OCI-LY1 (cell line): ENCODE measurements at regions not wholly inside any gene's neighbourhood (a gene's known extent, or its start where the extent isn't known, plus 50 kb on each side); places are given as distances from the start of the nearest gene placed in this dataset.

Experiments
- H2AFZ ChIP-seq: fragments of 200-600 bp; sonication (generic), shearing (Covaris generic); 2 replicates; pipeline ENCODE4 v1.6.0; 2014; ENCODE audit warnings: antibody characterized with exemption, mild to moderate bottlenecking, low read length
- H3F3A ChIP-seq: fragments of 200-600 bp; sonication (generic), shearing (Covaris generic); 2 replicates; pipeline ENCODE4 v1.6.0; 2014; ENCODE audit warnings: mild to moderate bottlenecking, antibody characterized with exemption, low read length, moderate library complexity; ENCODE audit not compliant: insufficient read depth
- H3K27ac ChIP-seq: fragments of 200-600 bp; sonication (generic); 2 replicates; pipeline ENCODE4 v1.5.1; 2014; ENCODE audit warnings: low read length, mixed run types, mild to moderate bottlenecking, low read depth; ENCODE audit not compliant: poor library complexity, severe bottlenecking
- H3K27me3 ChIP-seq: fragments of 200-600 bp; sonication (generic); 2 replicates; pipeline ENCODE4 v1.6.0; 2014; ENCODE audit warnings: antibody characterized with exemption, mild to moderate bottlenecking, low read length, moderate library complexity; ENCODE audit not compliant: insufficient read depth
- H3K36me3 ChIP-seq: fragments of 200-600 bp; sonication (generic); 2 replicates; pipeline ENCODE4 v1.6.1; 2014; ENCODE audit warnings: mild to moderate bottlenecking, antibody characterized with exemption, low read length, moderate library complexity, mixed read lengths; ENCODE audit not compliant: insufficient read depth
- H3K4me1 ChIP-seq: fragments of 200-600 bp; sonication (generic); 2 replicates; pipeline ENCODE4 v1.5.1; 2014; ENCODE audit warnings: mild to moderate bottlenecking, low read length, moderate library complexity; ENCODE audit not compliant: insufficient read depth, severe bottlenecking
- H3K4me2 ChIP-seq: fragments of 200-600 bp; sonication (generic), shearing (Covaris generic); 2 replicates; pipeline ENCODE4 v1.6.1; 2014; ENCODE audit warnings: low read length
- H3K4me3 ChIP-seq: fragments of 200-600 bp; sonication (generic); 2 replicates; pipeline ENCODE4 v1.5.1; 2014; ENCODE audit warnings: low read length, low read depth, mild to moderate bottlenecking, mixed read lengths; ENCODE audit not compliant: poor library complexity, severe bottlenecking
- H3K79me2 ChIP-seq: fragments of 200-600 bp; shearing (Covaris generic); 2 replicates; pipeline ENCODE4 v1.6.1; 2016; ENCODE audit warnings: mixed run types, low read length, mixed read lengths; ENCODE audit not compliant: insufficient read depth
- H3K9ac ChIP-seq: fragments of 200-600 bp; sonication (generic), shearing (Covaris generic); 2 replicates; pipeline ENCODE4 v1.6.1; 2014; ENCODE audit warnings: mild to moderate bottlenecking, low read length, mixed read lengths
- H3K9me2 ChIP-seq: fragments of 200-600 bp; sonication (generic), shearing (Covaris generic); 2 replicates; pipeline ENCODE4 v1.6.1; 2014; ENCODE audit warnings: low read depth, mild to moderate bottlenecking, low read length, mixed read lengths
- H3K9me3 ChIP-seq: fragments of 200-600 bp; shearing (Covaris generic); 2 replicates; pipeline ENCODE4 v1.6.1; 2014; ENCODE audit warnings: low read length, mixed read lengths
- H4K20me1 ChIP-seq: fragments of 200-600 bp; sonication (generic), shearing (Covaris generic); 2 replicates; pipeline ENCODE4 v1.6.0; 2016; ENCODE audit warnings: mild to moderate bottlenecking, low read length; ENCODE audit not compliant: insufficient read depth
- CTCF ChIP-seq: fragments of 200-600 bp; sonication (generic), shearing (Covaris generic); IDR thresholded peaks from 2 replicates; pipeline ENCODE4 v1.5.1; 2017; ENCODE audit warnings: mild to moderate bottlenecking, antibody characterized with exemption, low read length, moderate library complexity, mixed read lengths
- EZH2 ChIP-seq: fragments of 200-600 bp; sonication (generic), shearing (Covaris generic); IDR thresholded peaks from 2 replicates; pipeline ENCODE4 v1.8.0; 2017; ENCODE audit warnings: borderline replicate concordance, mixed run types, mild to moderate bottlenecking, antibody characterized with exemption, low read length, moderate library complexity, mixed read lengths

DNA sequence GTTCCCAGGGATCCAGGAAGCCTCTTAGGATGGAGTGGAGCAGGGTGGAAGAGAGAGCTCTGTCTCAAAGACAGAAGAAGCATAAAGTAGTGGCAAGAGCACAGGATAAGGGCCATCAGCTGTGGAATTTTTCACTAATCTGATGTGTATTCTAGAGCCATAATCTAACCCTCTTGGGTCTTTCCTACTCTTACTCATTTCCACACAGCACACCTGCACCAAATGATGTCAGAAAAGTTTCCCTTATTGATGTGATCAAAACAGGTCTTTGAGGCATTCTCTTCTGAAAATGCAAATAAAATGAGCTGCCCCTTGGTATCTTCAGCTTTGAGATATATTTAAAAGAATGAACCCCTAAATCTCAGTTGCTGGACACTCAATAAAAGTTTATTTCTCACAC, 415.1 kb upstream of the CHST9 start:
- no peaks in the 10 kb centered on the region for H3K4me1 ChIP-seq
- H3K9ac ChIP-seq: no peak overlapping the region
- no peak overlapping the region for H3K4me2 ChIP-seq
- H3K36me3 ChIP-seq: no peaks in the 10 kb centered on the region
- no peaks in the 10 kb centered on the region for H3K9me2 ChIP-seq
- no peaks in the 10 kb centered on the region for H3K79me2 ChIP-seq
- no peaks in the 10 kb centered on the region for H3K9me3 ChIP-seq
- no peaks in the 10 kb centered on the region for H3F3A ChIP-seq
- TF ChIP-seq EZH2 (no peak), CTCF (no peak)
- H3K27me3 ChIP-seq: no peaks in the 10 kb centered on the region
- no peak overlapping the region for H2AFZ ChIP-seq
- H3K4me3 ChIP-seq: no peak overlapping the region
- H4K20me1 ChIP-seq: no peaks in the 10 kb centered on the region
- no peak overlapping the region for H3K27ac ChIP-seq

DNA sequence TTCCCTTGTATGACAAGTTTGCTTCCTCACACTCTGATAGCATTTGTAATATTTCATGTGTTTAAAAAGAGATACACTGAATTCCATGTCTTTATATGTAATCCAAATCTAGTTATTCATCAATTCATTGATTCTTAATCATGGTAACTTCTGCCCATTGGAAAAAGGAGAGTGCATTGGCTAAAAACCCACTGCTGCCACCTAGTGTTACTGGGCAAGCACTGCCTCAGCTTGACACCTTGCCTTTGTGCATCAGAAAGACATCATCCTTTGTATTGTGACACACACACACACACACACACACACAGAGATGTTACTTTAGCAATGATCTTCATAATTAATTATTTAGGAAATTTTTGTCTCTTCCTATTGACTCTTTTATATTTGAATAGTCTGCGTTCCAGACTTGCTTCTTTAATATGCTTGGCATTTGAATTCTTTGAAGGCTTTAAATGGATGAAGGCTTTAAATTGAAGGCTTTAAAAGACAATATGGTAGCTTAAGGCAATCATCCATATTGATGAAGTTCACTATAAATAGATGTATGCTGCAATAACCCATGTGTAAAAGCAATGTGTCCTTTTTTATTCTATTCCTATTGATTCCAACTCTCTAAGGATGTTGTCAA, 414.2 kb upstream of the CHST9 start:
- H3K4me3 ChIP-seq: no peak overlapping the region
- H3K79me2 ChIP-seq: no peaks in the 10 kb centered on the region
- no peaks in the 10 kb centered on the region for H3F3A ChIP-seq
- H3K9ac ChIP-seq: no peak overlapping the region
- no peaks in the 10 kb centered on the region for H3K36me3 ChIP-seq
- no peaks in the 10 kb centered on the region for H4K20me1 ChIP-seq
- no peak overlapping the region for H3K27ac ChIP-seq
- no peaks in the 10 kb centered on the region for H3K9me3 ChIP-seq
- H3K27me3 ChIP-seq: no peaks in the 10 kb centered on the region
- H3K9me2 ChIP-seq: no peaks in the 10 kb centered on the region
- H3K4me2 ChIP-seq: no peak overlapping the region
- H3K4me1 ChIP-seq: no peaks in the 10 kb centered on the region
- TF ChIP-seq EZH2 (no peak), CTCF (peak; percentile 91)
- H2AFZ ChIP-seq: no peak overlapping the region

DNA sequence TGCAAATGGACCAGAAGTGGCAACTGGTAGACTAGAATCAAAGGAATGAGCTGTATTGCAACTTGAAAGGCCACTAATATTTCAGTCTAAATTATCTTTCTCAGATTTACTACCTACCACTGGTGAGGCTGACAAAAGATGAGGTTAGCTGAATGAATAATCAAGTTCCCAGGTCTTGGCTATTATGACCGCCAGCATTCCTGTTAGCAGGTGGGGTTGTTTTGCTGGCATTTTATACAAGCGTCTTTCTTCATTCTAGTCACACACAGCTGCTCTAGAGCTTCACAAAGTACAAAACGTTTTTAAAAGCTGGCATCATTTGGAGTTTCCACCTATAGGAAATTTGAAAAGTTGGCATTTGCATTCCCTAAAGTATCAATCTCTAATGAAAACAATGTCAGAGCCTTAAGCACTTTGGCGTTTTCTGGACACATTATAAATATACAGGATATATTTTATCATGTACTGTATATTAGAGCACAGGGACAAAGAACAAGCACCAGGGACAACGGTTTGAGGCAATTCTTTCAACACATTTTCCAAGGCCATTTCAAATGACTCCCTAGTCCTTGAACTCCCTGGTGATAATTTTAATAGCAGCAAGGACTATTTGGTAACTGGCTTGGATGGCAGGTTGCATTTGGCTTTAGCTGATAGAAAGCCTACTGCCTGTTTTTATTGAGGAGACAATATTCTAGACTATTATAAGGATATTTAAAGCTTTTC, 410.2 kb upstream of the CHST9 start:
- Histone ChIP-seq H3K9me2 (no peaks in the 10 kb centered on the region), H3K27ac (no peak overlapping the region), H3K36me3 (no peaks in the 10 kb centered on the region), H3K27me3 (no peaks in the 10 kb centered on the region), H3K4me2 (no peak overlapping the region), H3K9ac (no peak overlapping the region), H3F3A (no peaks in the 10 kb centered on the region), H3K79me2 (no peaks in the 10 kb centered on the region), H2AFZ (no peak overlapping the region), H3K4me1 (no peaks in the 10 kb centered on the region), H4K20me1 (no peaks in the 10 kb centered on the region), H3K9me3 (no peaks in the 10 kb centered on the region), H3K4me3 (no peak overlapping the region)
- TF ChIP-seq CTCF (no peak), EZH2 (no peak)
